Ovary (tissue), 3 donors: ENCODE measurements at regions not wholly inside any gene's neighbourhood (a gene's known extent, or its start where the extent isn't known, plus 50 kb on each side); places are given as distances from the start of the nearest gene placed in this dataset.

ENCODE experiments used
- EP300 ChIP-seq: sonication (generic); formaldehyde crosslinking; IDR thresholded peaks from one replicate; pipeline ENCODE4 v1.6.1; 2017; ENCODE audit warnings: antibody characterized with exemption
- POLR2A ChIP-seq: fragments of 450-650 bp; IDR thresholded peaks from one replicate; pipeline ENCODE4 v1.6.1; 2017; ENCODE audit warnings: antibody characterized with exemption, mild to moderate bottlenecking, moderate library complexity
- TF ChIP-seq, protein P1 (sequence below), 3 donors: fragments of 450-650 bp in 2 of 3; fragments of 200-600 bp in 1 of 3; IDR thresholded peaks; one replicate each; pipeline versions ENCODE4 v1.5.1 to v1.8.0; 2016 to 2022; ENCODE audit warnings: antibody characterized with exemption in 3 of 3, mild to moderate bottlenecking in 1 of 3
- donor health status: DM: no; HTN: no; CAD: no.

DNA sequence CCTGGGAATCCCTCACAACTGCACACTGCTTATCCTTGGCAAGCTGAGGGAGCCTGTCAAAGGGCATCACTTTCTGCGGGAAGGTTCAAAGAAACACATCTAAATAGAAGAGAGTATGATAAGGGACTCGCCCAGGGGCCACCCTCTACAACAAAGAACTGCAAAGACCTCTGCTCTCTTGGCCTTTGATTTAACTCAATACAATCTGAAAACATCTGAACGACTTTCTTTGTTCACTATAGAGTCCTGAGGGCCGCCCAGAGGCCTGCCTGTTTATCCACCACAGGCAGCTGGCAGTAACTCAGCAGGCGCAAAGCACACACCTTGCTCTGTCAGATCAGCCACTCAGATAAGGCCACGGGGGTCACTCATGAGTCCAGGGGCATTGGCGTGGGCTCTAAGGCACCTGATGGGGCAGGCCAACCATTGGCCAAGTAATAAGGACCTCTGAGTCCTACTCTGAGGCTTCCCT lies 139.3 kb downstream of the UNC5CL start:
- no peak for TF ChIP-seq POLR2A
- TF ChIP-seq, protein P1, sequence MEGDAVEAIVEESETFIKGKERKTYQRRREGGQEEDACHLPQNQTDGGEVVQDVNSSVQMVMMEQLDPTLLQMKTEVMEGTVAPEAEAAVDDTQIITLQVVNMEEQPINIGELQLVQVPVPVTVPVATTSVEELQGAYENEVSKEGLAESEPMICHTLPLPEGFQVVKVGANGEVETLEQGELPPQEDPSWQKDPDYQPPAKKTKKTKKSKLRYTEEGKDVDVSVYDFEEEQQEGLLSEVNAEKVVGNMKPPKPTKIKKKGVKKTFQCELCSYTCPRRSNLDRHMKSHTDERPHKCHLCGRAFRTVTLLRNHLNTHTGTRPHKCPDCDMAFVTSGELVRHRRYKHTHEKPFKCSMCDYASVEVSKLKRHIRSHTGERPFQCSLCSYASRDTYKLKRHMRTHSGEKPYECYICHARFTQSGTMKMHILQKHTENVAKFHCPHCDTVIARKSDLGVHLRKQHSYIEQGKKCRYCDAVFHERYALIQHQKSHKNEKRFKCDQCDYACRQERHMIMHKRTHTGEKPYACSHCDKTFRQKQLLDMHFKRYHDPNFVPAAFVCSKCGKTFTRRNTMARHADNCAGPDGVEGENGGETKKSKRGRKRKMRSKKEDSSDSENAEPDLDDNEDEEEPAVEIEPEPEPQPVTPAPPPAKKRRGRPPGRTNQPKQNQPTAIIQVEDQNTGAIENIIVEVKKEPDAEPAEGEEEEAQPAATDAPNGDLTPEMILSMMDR (IDR thresholded peaks at IDR 0.05): no peak
- TF ChIP-seq EP300: no peak
